GM21360 (cell line): ENCODE measurements at regions not wholly inside any gene's neighbourhood (a gene's known extent, or its start where the extent isn't known, plus 50 kb on each side); places are given as distances from the start of the nearest gene placed in this dataset.
"Not testable (repeated sequence)": the region's sequence is repeated elsewhere in the genome, so short reads cannot be mapped to it uniquely, and the experiment has no call there.

Source experiments
- ATAC-seq: cut with Tn5 transposase; IDR thresholded peaks from one replicate; pipeline ENCODE4 v1.9.1; 2021; ENCODE audit warnings: mild to moderate bottlenecking, moderate library complexity; ENCODE audit not compliant: unreplicated experiment

DNA sequence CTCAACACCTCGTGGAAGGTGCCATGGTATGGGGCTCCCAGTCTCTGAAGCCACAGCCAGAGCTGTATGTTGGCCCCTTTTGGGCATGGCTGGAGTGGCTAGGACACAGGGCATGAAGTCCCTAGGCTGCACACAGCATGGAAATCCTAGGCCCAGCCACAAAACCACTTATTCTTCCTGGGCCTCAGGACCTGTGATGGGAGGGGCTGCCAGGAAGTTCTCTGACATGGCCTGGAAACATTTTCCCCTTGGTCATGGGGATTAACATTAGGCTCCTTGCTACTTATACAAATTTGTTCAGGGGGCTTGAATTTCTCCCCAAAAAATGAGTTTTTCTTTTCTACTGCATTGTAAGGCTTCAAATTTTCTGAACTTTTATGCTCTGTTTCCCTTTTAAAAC lies 2091.2 kb upstream of the ACO1 start:
- no peak for ATAC-seq

- no peak for ATAC-seq
These were observed 2085.2 kb upstream of the ACO1 start for GRCh38 chr9:30299126-30299780.

DNA sequence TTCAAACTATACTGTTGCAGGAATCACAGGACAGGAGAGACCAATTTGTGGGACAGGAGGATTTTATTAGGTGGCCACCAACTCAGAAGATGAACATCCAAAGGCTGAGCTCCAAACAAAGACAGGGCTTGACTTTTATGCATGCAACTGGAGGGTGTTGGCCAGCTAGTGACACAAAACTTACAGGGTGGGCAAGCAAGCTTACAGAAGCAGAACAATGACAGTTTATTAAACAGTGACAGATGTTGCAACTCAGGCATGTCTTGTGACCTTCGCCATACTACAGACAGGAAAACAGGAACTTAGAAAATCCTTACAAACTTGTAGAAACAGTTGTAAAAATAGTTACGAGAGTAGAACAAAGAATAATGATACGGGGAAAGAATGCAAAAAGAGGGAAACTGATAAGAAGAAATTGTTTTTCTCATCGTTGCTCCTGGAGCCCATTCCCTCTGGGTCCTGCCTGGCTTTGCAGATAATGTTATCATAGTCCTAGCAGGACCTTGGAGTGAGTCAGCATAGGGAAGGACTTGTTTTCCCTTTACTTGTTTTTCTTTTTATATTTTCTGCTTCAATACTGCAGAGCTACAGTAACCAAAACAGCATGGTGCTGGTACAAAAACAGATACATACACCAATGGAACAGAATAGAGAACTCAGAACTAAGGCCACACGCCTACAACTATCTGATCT lies 2083.0 kb upstream of the ACO1 start:
- no peak for ATAC-seq

GRCh38 chr9:30310711-30311110 lies 2073.7 kb upstream of the ACO1 start:
- no peak for ATAC-seq

DNA sequence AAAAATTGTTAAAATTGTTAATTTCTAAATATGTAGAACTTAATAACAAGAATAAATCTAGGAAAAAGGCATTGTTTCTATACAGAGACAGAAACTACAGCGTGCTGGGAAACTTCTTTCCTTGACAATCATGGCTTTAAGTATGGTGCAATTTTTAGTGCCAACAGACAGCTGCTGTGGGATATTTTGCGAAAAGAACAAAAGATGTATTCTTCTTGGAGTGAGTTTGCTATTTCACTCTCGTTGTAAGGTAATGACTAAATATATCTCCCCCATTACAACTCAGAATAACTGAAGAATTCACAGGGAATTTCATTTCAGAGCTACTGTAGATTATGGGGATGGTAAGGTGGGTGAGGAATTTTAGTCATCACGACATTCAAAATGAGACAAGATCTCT lies 2055.0 kb upstream of the ACO1 start:
- no peak for ATAC-seq

DNA sequence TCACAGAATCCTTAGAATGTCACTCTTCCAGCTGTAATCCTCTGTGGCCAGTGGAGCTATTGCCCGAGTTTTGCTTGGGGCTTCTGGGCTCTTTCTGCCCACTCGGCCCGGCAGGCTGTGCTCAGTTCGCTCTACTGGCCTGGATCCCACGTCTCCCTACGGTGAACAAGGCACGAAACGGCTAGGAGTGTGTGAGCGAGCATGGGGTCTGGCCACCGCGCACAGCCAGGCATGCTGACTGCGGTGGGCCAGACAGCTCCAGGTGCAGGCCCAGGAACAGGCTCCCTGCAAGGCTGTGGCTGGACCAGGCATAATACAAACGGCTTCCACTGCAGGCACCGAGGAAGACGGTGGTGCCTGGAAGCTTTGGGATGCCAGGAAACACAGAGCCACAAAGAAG lies 2035.5 kb upstream of the ACO1 start:
- no peak for ATAC-seq

DNA sequence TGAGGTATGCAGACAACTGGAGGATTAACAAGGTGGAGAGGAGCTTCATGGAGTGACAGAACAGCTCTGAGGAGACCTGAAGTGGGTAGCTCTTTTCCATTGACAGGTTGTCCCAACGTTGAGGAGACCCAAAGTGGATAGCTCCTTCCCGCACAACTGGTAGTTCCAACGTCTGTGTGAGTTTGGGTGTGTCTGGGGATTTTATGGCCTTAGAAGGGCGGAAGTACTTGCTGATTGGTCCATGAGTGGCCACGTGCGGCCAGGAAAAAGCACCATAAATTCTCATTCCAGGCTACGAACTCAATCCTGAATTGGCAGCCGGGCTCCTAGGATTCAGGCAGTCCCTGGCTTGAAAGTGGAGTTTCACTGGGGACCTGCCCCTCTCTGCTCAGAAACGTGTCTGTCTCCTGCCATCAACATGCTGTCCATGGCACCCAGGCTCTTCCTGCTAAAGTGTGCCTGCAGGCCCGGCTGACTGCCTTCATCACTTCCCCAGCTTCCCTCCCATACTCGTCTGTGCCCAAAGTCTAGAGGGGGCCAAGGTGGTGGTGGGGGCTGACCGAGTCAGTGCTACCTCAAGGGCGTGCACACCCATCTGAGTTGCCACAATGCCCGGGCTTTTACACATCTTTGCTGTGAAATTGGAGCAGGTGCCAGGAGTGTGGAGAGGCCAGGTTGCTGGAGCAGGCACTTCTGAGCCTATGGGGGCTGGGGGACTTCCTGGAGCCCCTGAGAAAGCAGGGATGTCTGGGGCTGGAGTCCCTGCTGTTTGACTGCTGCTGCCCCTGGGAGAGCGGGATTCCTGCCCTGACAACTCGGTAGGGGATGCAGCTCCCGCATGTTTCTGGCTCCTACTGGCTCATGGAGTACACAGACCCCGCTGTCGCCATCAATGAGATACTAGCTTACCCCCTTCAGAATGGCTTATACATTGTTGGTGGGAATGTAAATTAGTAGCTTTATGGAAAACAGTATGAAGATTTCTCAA lies 2034.6 kb upstream of the ACO1 start:
- no peak for ATAC-seq

DNA sequence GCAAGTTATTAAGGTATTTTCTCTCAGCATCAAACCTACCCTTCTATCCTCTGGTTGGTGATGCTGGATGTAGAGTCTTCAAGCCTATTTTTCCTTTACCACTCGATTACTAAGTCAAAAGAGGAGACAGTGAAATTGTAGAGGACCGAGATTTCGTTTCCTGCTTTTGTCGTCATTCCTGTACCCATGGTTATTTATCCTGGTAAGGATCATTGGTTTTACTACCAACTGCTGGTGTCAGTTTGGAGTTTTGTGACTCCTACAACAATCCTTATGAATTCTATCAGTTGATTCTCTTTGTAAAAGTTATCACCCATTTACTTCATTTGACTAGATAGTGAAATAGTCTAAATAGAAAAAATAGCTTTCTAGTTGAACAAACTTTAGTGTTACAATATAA lies 2028.2 kb upstream of the ACO1 start:
- ATAC-seq, result no peak

DNA sequence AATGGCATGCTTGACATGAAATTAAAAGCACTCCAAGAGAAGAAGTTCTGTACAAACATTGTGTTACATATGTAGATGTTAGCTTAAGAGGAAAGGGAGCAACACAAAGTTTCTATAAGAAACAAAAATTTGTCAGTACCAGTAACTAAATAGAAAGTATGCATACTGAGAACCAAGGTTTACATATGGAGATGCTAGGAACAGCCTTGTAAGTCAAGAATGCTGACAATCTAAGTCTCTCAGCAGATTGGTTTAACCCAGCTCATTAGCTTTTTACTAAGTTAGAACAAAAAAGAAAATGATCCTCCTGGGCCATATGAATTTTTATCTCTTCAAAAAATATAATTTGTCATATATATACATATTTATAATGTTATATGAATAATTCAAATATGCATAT lies 2022.1 kb upstream of the ACO1 start:
- ATAC-seq, result no peak

DNA sequence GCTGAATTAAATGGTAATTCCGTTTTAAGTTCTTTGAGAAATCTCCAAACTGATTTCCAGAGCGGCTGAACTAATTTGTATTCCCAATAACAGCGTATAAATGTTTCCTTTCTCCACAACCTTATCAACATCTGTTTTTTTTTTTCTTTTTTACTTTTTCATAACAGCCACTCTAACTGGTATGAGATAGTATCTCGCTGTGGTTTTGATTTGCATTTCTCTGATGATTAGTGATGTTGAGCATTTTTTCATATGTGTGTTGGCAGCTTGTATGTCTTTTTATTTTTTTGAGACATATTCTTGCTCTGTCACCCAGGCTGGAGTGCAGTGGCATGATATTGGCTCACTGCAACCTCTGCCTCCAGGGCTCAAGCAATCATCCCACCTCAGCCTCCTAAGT lies 2018.3 kb upstream of the ACO1 start:
- not testable (repeated sequence) for ATAC-seq

- no peak for ATAC-seq
These were observed 2002.2 kb upstream of the ACO1 start for GRCh38 chr9:30382271-30382670.

- no peak for ATAC-seq
These were observed 1974.2 kb upstream of the ACO1 start for GRCh38 chr9:30410273-30410672.

DNA sequence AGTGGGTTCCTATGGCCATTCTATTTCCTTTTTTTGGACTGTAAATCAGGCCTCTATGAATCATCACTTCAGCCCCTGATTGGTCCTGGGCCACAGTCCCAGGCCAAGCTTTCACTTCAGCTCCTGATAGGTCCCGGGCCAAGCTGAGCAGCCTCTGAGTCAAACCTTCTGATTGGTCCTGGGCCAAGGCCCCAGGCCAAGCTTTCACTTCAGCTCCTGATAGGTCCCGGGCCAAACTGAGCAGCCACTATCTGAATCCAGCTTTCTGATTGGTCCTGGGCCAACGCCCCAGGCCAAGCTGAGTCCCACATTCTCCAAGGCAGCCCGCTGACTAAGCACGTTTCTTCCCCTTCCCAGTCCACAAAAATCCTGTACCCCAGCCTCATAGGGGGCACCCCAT lies 1972.9 kb upstream of the ACO1 start:
- ATAC-seq, result no peak

DNA sequence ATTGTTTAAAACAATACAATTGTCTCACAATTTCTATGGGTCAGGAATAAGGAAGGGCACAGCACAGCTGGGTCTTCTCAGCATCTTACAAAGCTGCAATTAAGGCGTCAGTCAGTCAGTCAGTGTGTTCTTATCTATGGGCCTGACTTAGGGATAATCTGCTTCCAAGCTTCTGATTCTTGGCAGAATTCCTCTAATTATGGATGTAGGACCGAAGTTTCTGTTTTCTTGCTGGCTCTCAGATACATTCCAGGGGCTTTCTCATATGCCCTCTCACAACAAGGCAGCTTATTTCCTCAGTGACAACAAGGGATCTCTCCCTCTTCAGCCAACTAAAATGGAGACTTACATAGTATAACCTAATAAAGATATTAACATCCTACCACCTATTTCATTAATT lies 1925.3 kb upstream of the ACO1 start:
- ATAC-seq, result no peak

- ATAC-seq, result no peak
These were observed 1907.6 kb upstream of the ACO1 start for GRCh38 chr9:30476826-30477225.

DNA sequence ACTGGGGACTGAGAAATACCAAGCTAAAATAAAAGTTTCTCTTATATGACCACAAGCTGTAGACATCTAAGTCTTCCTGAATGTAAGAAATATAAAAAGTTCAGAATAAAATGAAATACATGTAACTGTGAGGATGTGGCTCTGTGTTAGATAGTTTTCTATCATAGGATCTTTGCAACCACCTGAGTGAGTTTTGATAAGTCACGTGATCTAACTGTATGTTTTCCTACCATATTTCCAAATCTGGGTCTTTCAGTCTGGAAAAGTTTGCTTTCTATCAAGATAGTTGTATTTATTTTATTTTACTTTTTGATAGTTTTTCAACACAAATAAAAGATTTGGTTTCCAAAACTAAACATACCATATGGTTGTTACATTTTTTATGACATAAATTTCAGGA lies 1905.8 kb upstream of the ACO1 start:
- no peak for ATAC-seq

- ATAC-seq, result no peak
These were observed 1901.9 kb upstream of the ACO1 start for GRCh38 chr9:30482499-30482898.

DNA sequence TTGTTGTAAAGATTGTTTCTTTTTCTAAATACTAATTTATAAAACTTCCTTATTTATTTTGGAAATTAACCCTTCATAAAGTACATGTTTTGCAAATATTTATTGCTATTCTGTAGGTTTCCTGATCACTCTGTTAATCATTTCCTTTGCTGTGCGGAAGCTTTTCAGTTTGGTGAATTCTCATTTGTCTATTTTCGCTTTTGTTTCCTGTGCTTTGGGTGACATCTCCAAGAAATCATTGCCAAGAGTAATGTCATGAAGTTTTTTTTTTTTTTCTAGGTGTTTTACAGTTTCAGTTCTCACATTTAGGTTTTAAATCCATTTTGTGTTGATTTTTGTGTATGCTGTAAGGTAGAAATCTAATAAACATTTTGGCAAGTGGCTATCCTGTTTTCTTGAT lies 1899.8 kb upstream of the ACO1 start:
- no peak for ATAC-seq

- ATAC-seq, result no peak
These were observed 1879.9 kb upstream of the ACO1 start for GRCh38 chr9:30504502-30504905.

GRCh38 chr9:30505311-30505710 lies 1879.1 kb upstream of the ACO1 start:
- no peak for ATAC-seq

- no peak for ATAC-seq
These were observed 1877.7 kb upstream of the ACO1 start for GRCh38 chr9:30506749-30507148.

- ATAC-seq, result no peak
These were observed 1877.3 kb upstream of the ACO1 start for GRCh38 chr9:30507166-30507565.
